GM12878 (cell line): ENCODE measurements at regions not wholly inside any gene's neighbourhood (a gene's known extent, or its start where the extent isn't known, plus 50 kb on each side); places are given as distances from the start of the nearest gene placed in this dataset.
"Not testable (repeated sequence)": the region's sequence is repeated elsewhere in the genome, so short reads cannot be mapped to it uniquely, and the experiment has no call there.

Experiments
- ATAC-seq: fragments of 200-7000 bp; cut with Tn5 transposase; 3 replicates; pipeline ENCODE4 v1.9.1; 2020; ENCODE audit warnings: mild to moderate bottlenecking, moderate library complexity
- BruUV-seq: library from RNA; stranded (reverse); fragments of 400-500 nt; replicated peaks from 2 replicates; lab custom pipeline; 2021; lab: Mats Ljungman, UMichigan
- CTCF ChIA-PET: fragments of 300-600 bp; sonication (Branson Sonifier 250); formaldehyde crosslinking; extraction: SDS; loops from one replicate; lab custom pipeline; 2021; ENCODE audit warnings: inconsistent platforms; lab: Yijun Ruan, JAX
- POLR2A ChIA-PET: fragments of 350-600 bp; formaldehyde crosslinking; extraction: SDS; loops from one replicate; lab custom pipeline; 2021; ENCODE audit warnings: inconsistent platforms; lab: Charles Lee
- RAD21 ChIA-PET: fragments of 300-600 bp; sonication (Branson Sonifier 250); formaldehyde crosslinking; loops from one replicate; lab custom pipeline; 2023; ENCODE audit warnings: antibody characterized with exemption; ENCODE audit not compliant: unreplicated experiment; lab: Charles Lee
- SMC1A ChIA-PET: fragments of 300-600 bp; sonication (Branson Sonifier 250); formaldehyde crosslinking; loops from one replicate; lab custom pipeline; 2023; ENCODE audit not compliant: unreplicated experiment, uncharacterized antibody; lab: Charles Lee
- DNase-seq: peaks from one replicate; pipeline ENCODE4 v3.0.0-alpha.2; 2011; ENCODE audit warnings: low read depth, low spot score
- FAIRE-seq: peaks from 3 replicates; lab custom pipeline; 2011; peaks lifted over from hg19 to GRCh38; lab: Jason Lieb, UNC
- H2AFZ ChIP-seq: 2 replicates; pipeline ENCODE4 v1.6.0; 2011; ENCODE audit warnings: low read depth, low read length, control low read depth; ENCODE audit not compliant: control insufficient read depth
- H3K27ac ChIP-seq: 2 replicates; pipeline ENCODE4 v1.5.1; 2011; ENCODE audit warnings: control low read depth; ENCODE audit not compliant: control insufficient read depth, insufficient read depth
- H3K27me3 ChIP-seq, 2 experiments: replicated peaks in 1 of 2; 2 replicates each; pipeline versions ENCODE4 v1.6.0 to v1.6.1; 2011; ENCODE audit warnings: low read length in 1 of 2; ENCODE audit not compliant: control insufficient read depth in 2 of 2, insufficient read depth in 2 of 2
- H3K36me3 ChIP-seq, 2 experiments: 2 replicates each; pipeline ENCODE4 v1.5.1; 2011; ENCODE audit warnings: low read length in 1 of 2; ENCODE audit not compliant: control insufficient read depth in 2 of 2, insufficient read depth in 2 of 2
- H3K4me1 ChIP-seq: 2 replicates; pipeline ENCODE4 v1.6.1; 2011; ENCODE audit warnings: mild to moderate bottlenecking, low read length, moderate library complexity, mixed read lengths; ENCODE audit not compliant: control insufficient read depth, insufficient read depth
- H3K4me2 ChIP-seq: 2 replicates; pipeline ENCODE4 v1.6.0; 2011; ENCODE audit warnings: control low read depth; ENCODE audit not compliant: control insufficient read depth, insufficient read depth
- H3K4me3 ChIP-seq: fragments of 200-600 bp; sonication (generic); 2 replicates; pipeline ENCODE4 v1.5.1; 2016
- H3K79me2 ChIP-seq: 2 replicates; pipeline ENCODE4 v1.6.0; 2011; ENCODE audit warnings: low read length; ENCODE audit not compliant: control insufficient read depth, insufficient read depth
- H3K9ac ChIP-seq: 2 replicates; pipeline ENCODE4 v1.8.0; 2011; ENCODE audit warnings: low read length, control low read depth, mixed read lengths; ENCODE audit not compliant: control insufficient read depth, insufficient read depth
- H3K9me3 ChIP-seq: replicated peaks from 3 replicates; pipeline ENCODE4 v1.5.1; 2011; ENCODE audit warnings: mild to moderate bottlenecking, low read length; ENCODE audit not compliant: control insufficient read depth, insufficient read depth
- H4K20me1 ChIP-seq: 2 replicates; pipeline ENCODE4 v1.6.0; 2011; ENCODE audit not compliant: control insufficient read depth, insufficient read depth
- WGBS: methylation state at CpG from one replicate; pipeline ENCODE4 v1.1.6; 2016; ENCODE audit warnings: low lambda C conversion rate; ENCODE audit not compliant: insufficient replicate concordance, insufficient coverage; ENCODE audit errors: missing lambda C conversion rate; 5-methylcytosine and 5-hydroxymethylcytosine counted together
- in situ Hi-C: fragments of 300-500 bp; cut with MboI; formaldehyde crosslinking; loops from 9 replicates; pipeline ENCODE4 v1.14.3; 2018; ENCODE audit warnings: mixed read lengths
- intact Hi-C: fragments of 100-400 bp; cut with micrococcal nuclease; formaldehyde crosslinking; loops from one replicate; pipeline ENCODE4 v1.14.2; 2022; ENCODE audit not compliant: unreplicated experiment

- BruUV-seq, H3K27me3 ChIP-seq, ATAC-seq, DNase-seq, H3K4me2 ChIP-seq, RAD21 ChIA-PET, intact Hi-C loops, H4K20me1 ChIP-seq, H3K27ac ChIP-seq, H3K36me3 ChIP-seq, POLR2A ChIA-PET, SMC1A ChIA-PET, CTCF ChIA-PET, H3K79me2 ChIP-seq, H3K4me1 ChIP-seq, H3K4me3 ChIP-seq, H2AFZ ChIP-seq, FAIRE-seq, H3K9ac ChIP-seq, H3K9me3 ChIP-seq: not testable (repeated sequence)
- 38% methylated on average over 13 of the region's 13 CpGs for WGBS
- in situ Hi-C loops = loop anchor here (25.0 kb wide), 1 partner anchor 542 kb away; no protein-coding TSS in a partner anchor
These were observed 511.8 kb downstream of the KCNJ18 start for GRCh38 chr17:22204076-22204475.

- H3K4me3 ChIP-seq, H3K4me2 ChIP-seq, intact Hi-C loops, CTCF ChIA-PET, SMC1A ChIA-PET, FAIRE-seq, H3K36me3 ChIP-seq, H3K9me3 ChIP-seq, H3K9ac ChIP-seq, H4K20me1 ChIP-seq, BruUV-seq, RAD21 ChIA-PET, H3K27me3 ChIP-seq, H3K4me1 ChIP-seq, H3K27ac ChIP-seq, H2AFZ ChIP-seq, H3K79me2 ChIP-seq, ATAC-seq, POLR2A ChIA-PET, DNase-seq: not testable (repeated sequence)
- WGBS = 54% methylated on average over 10 of the region's 12 CpGs
- in situ Hi-C loops = loop anchor here (25.0 kb wide), 1 partner anchor 548 kb away; no protein-coding TSS in a partner anchor
These were observed 517.9 kb downstream of the KCNJ18 start for GRCh38 chr17:22210212-22210611.

- H2AFZ ChIP-seq, RAD21 ChIA-PET, FAIRE-seq, H4K20me1 ChIP-seq, CTCF ChIA-PET, BruUV-seq, H3K4me2 ChIP-seq, SMC1A ChIA-PET, DNase-seq, ATAC-seq, H3K27ac ChIP-seq, H3K36me3 ChIP-seq, H3K9ac ChIP-seq, H3K9me3 ChIP-seq, H3K4me1 ChIP-seq, H3K27me3 ChIP-seq, H3K79me2 ChIP-seq, intact Hi-C loops, H3K4me3 ChIP-seq, POLR2A ChIA-PET: not testable (repeated sequence)
- 3% methylated on average over 4 of the region's 4 CpGs for WGBS
- in situ Hi-C loops = loop anchor here (25.0 kb wide), 1 partner anchor 551 kb away; no protein-coding TSS in a partner anchor
These were observed 520.8 kb downstream of the KCNJ18 start for GRCh38 chr17:22213169-22213568.
